Vagina (tissue), 2 donors: ENCODE measurements at regions not wholly inside any gene's neighbourhood (a gene's known extent, or its start where the extent isn't known, plus 50 kb on each side); places are given as distances from the start of the nearest gene placed in this dataset.

Experiments used
- DNase-seq, 2 donors: peaks; one replicate each; pipeline ENCODE4 v3.0.0-alpha.2; 2017; ENCODE audit errors: extremely low spot score in 2 of 2
- H3K27ac ChIP-seq: fragments of 200-600 bp; sonication (generic); one replicate; pipeline ENCODE4 v1.5.1; 2019
- H3K27me3 ChIP-seq: fragments of 200-600 bp; sonication (generic); one replicate; pipeline ENCODE4 v1.5.1; 2019
- H3K36me3 ChIP-seq, 2 donors: fragments of 200-600 bp; sonication (generic); one replicate each; pipeline ENCODE4 v1.5.1; 2017 to 2019
- H3K4me1 ChIP-seq: fragments of 200-600 bp; sonication (generic); one replicate; pipeline ENCODE4 v1.5.1; 2019
- H3K4me3 ChIP-seq, 2 donors: fragments of 200-600 bp; sonication (generic); 1 replicate in 1 of 2; 2 replicates in 1 of 2; pipeline ENCODE4 v1.5.1; 2016 to 2019
- H3K9me3 ChIP-seq: fragments of 200-600 bp; sonication (generic); one replicate; pipeline ENCODE4 v1.5.1; 2019
- POLR2A ChIP-seq, 2 donors: fragments of 450-650 bp; IDR thresholded peaks; one replicate each; pipeline ENCODE4 v1.6.1; 2017; ENCODE audit warnings: antibody characterized with exemption in 2 of 2, mild to moderate bottlenecking in 2 of 2, moderate library complexity in 2 of 2
- POLR2AphosphoS5 ChIP-seq, 2 donors: sonication (generic); formaldehyde crosslinking; IDR thresholded peaks; one replicate each; pipeline ENCODE4 v1.9.0; 2017; ENCODE audit warnings: antibody characterized with exemption in 2 of 2, mild to moderate bottlenecking in 2 of 2, low read depth in 1 of 2; ENCODE audit not compliant: insufficient read depth in 1 of 2
- intact Hi-C: fragments of 100-400 bp; cut with DNase I; formaldehyde crosslinking; loops from one replicate; pipeline ENCODE4 v1.15.1; 2023
- TF ChIP-seq, protein P1 (sequence below), 3 experiments: fragments of 450-650 bp in 2 of 3; fragments of 200-600 bp in 1 of 3; sonication (generic) in 1 of 3; IDR thresholded peaks; one replicate each; pipeline ENCODE4 v1.5.1; 2017 to 2019; ENCODE audit warnings: antibody characterized with exemption in 3 of 3, mild to moderate bottlenecking in 2 of 3, moderate library complexity in 2 of 3

DNA sequence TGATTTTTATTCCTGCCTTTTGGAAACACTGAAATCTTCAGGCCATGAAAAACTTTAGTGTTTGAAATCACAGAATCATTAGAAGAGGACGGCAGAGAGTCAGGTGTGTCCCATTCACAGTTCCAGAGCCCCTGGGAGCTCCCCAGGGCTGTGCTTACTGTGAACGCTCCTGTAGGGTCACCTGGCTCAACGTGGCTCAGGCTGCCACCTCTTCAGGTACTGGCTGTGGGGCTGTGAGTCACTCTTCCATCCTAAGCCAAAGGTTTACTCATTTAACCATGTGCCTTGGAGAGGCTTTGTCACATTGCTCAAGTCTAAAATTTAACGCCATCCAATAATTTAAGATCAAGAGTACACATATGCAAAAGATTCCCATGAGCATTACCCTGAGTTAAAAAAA, 50.2 kb upstream of the FSTL4 start:
- no peaks in the 10 kb centered on the region for H3K4me1 ChIP-seq
- no peak overlapping the region for H3K27ac ChIP-seq
- H3K4me3 ChIP-seq: no peak overlapping the region
- H3K36me3 ChIP-seq: no peaks in the 10 kb centered on the region
- no peak for TF ChIP-seq POLR2AphosphoS5 (IDR thresholded peaks at IDR 0.05; ENCODE audit: insufficient read depth in 1 of 2, low read depth in 1 of 2)
- TF ChIP-seq, protein P1, sequence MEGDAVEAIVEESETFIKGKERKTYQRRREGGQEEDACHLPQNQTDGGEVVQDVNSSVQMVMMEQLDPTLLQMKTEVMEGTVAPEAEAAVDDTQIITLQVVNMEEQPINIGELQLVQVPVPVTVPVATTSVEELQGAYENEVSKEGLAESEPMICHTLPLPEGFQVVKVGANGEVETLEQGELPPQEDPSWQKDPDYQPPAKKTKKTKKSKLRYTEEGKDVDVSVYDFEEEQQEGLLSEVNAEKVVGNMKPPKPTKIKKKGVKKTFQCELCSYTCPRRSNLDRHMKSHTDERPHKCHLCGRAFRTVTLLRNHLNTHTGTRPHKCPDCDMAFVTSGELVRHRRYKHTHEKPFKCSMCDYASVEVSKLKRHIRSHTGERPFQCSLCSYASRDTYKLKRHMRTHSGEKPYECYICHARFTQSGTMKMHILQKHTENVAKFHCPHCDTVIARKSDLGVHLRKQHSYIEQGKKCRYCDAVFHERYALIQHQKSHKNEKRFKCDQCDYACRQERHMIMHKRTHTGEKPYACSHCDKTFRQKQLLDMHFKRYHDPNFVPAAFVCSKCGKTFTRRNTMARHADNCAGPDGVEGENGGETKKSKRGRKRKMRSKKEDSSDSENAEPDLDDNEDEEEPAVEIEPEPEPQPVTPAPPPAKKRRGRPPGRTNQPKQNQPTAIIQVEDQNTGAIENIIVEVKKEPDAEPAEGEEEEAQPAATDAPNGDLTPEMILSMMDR (IDR thresholded peaks at IDR 0.05): no peak
- no peak for TF ChIP-seq POLR2A (IDR thresholded peaks at IDR 0.05)
- no peaks in the 10 kb centered on the region for H3K9me3 ChIP-seq
- DNase-seq: peak; percentile 13 to 90
- H3K27me3 ChIP-seq: no peaks in the 10 kb centered on the region
- intact Hi-C loops: no loop called here
